ENCODE measurements at regions not wholly inside any gene's neighbourhood (a gene's known extent, or its start where the extent isn't known, plus 50 kb on each side); places are given as distances from the start of the nearest gene placed in this dataset.

DNA sequence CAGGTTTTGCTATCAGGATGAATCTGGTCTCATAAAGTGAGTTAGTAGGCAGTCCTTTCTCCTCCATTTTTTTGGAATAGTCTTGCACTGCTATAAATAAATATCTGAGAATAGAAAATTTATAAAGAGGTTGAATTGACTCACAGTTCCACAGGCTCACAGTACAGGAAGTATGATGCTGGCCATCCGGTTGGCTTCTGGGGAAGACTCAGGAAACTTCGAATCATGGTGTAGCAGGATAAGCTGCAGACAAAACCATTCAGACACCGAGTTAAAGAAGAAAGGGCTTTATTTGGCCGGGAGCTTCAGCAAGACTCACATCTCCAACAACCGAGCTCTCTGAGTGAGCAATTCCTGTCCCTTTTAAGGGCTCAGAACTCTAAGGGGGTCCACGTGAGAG is 348.2 kb downstream of the KCTD8 start:
- no peak for DNase-seq (ENCODE audit: low read depth)

DNA sequence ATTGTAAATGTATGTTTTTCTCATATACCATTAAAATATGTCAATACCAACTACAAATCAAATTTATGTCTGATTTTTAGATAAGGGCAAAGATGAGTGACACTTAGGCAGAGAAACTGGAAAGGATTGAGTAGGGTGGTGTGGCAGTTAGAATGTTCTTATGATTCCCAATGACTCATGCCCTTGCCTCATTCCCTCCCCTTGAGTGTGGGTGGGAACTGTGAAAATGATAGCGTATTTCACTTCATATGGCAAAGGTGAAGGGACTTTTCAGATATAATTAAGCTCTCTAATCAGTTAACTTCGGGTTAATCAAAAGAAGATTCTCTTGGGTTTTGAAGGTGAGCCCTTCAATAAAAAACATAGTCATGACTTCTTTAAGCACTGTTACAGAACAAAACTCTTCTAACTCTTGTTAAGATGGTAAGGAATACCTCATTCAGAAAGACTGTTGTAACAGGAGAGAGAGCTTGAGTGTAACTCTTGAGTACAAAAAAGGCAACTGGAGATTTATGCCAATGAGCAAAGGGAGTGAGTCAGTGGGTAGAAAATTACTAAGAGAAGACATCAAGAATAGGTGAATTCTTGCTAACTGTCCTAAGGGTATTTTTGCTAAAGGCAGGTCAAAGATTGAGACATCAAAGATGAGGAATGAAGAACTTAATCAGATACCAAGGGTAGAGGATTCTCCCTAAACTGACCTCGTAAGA is 329.5 kb downstream of the KCTD8 start:
- no peak for DNase-seq (ENCODE audit: low read depth)

DNA sequence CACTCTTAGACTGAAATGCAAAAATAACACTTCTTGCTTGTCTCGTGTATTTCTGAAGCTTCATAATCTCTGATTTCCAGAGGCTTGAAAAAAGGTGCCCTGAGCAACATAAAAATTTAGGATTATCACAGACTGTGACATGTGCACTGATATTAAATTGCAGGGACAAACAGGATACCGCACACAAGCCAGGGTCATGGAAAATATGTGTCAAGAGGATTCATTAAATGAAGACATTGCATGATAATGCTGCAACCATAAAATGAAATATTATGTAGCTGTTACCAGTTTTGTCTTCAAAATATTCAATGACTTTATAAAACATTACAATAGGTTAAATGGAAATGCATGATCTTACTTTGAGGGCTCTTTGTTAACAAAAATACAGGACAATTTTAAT is 328.0 kb downstream of the KCTD8 start:
- DNase-seq (ENCODE audit: low read depth), result no peak

DNA sequence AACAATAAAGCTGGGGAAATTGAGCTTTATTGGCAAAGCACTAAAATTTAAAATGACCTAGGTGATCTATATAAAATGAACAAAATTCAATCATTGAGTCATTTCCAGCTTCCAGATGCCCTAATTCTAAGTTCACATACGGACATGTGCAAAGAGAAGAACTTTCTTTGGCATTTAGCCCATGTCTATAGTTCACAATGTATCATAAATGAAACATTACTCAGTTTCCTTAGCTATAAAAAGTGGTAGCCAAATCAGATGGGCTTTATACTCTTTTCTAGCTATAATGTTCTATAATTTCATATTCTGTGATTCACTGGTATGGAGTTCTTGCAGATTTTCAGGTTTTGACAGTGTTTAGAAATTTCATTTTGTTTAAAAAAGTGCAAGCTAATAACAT is 327.4 kb downstream of the KCTD8 start:
- DNase-seq (ENCODE audit: low read depth), result no peak
